ENCODE measurements at regions not wholly inside any gene's neighbourhood (a gene's known extent, or its start where the extent isn't known, plus 50 kb on each side); places are given as distances from the start of the nearest gene placed in this dataset.

- H3K4me3 ChIP-seq (ENCODE audit: low read depth, low read length), result no peak overlapping the region
- no peak for DNase-seq (ENCODE audit: low read depth)
- TF ChIP-seq CTCF (IDR thresholded peaks at IDR 0.05; ENCODE audit: low read depth, low read length, missing control alignments), result no peak
- in situ Hi-C loops (cut with HindIII; ENCODE audit: low sequenced_read_pairs), result no loop called here
Observed at GRCh38 chr4:62487016-62487415, 1286.9 kb downstream of the ADGRL3 start.

- H3K4me3 ChIP-seq (ENCODE audit: low read depth, low read length), result no peak overlapping the region
- TF ChIP-seq CTCF (IDR thresholded peaks at IDR 0.05; ENCODE audit: low read depth, low read length, missing control alignments), result no peak
- in situ Hi-C loops (cut with HindIII; ENCODE audit: low sequenced_read_pairs), result no loop called here
- DNase-seq (ENCODE audit: low read depth), result no peak
Observed at GRCh38 chr4:62484357-62484756, 1284.2 kb downstream of the ADGRL3 start.

GRCh38 chr4:62482355-62482754 lies 1282.2 kb downstream of the ADGRL3 start:
- in situ Hi-C loops (cut with HindIII; ENCODE audit: low sequenced_read_pairs), result no loop called here
- TF ChIP-seq CTCF (IDR thresholded peaks at IDR 0.05; ENCODE audit: low read depth, low read length, missing control alignments), result no peak
- DNase-seq (ENCODE audit: low read depth), result no peak
- H3K4me3 ChIP-seq (ENCODE audit: low read depth, low read length), result no peak overlapping the region

DNA sequence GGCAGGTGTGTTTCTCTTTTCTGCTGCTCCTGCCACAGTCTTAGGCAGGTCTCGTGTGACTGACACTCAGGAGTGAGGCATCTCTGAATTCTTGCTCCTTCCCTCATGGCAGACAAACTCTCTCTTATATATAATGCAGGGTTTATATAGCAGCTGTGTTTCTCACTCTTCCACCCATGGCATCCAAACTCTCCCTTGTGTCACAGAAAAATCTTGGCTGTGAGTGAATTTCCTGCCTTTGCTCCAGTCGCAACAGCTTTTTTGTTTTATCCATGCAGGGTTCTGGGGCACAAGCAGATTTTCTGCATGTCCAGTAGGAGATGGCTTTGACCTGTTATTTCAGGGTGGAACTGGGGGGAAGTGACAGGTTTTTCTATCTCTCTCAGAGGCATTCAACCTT lies 1275.5 kb downstream of the ADGRL3 start:
- TF ChIP-seq CTCF (IDR thresholded peaks at IDR 0.05; ENCODE audit: low read depth, low read length, missing control alignments), result no peak
- H3K4me3 ChIP-seq (ENCODE audit: low read depth, low read length), result no peak overlapping the region
- in situ Hi-C loops (cut with HindIII; ENCODE audit: low sequenced_read_pairs), result no loop called here
- DNase-seq (ENCODE audit: low read depth), result no peak

DNA sequence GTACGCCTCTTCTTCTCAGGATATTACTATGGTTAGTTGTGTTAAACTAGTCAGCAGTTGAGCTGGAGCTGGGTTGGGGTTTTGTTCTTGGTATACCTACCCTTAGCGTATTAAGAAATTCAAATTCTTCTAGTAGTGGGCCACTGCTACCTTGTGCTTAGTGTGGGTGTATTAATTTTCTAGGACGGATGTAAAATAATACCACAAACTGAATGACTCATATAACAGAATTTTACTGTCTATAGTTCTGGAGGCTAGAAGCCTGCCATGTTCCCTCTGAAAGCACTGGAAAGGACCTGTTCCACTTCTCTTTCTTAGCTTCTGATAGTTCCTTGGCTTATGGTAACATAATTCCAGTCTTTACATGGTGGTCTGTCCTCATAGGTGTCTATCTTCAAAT lies 1274.7 kb downstream of the ADGRL3 start:
- no peak overlapping the region for H3K4me3 ChIP-seq (ENCODE audit: low read depth, low read length)
- TF ChIP-seq CTCF (IDR thresholded peaks at IDR 0.05; ENCODE audit: low read depth, low read length, missing control alignments), result no peak
- in situ Hi-C loops (cut with HindIII; ENCODE audit: low sequenced_read_pairs), result no loop called here

DNA sequence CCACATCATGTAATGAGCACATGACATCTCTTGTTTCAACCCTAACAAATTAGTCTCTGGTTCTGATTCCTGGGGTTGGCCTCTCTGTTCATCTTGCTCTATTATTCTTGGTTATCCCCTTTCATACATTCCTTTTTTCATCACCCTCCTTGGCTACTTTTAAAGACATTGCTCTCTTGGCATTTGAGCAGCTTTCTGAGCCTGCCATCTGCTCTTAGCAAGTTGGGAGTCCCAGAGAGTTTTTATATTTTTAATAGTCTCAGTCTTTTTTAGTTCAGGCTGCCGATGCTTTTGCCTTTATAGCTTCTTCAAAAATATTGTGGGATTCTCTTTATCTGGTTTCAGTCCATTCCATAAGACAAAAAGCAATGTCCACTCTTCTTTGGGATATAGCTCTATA lies 1270.9 kb downstream of the ADGRL3 start:
- in situ Hi-C loops (cut with HindIII; ENCODE audit: low sequenced_read_pairs), result no loop called here
- DNase-seq (ENCODE audit: low read depth), result no peak
- no peak overlapping the region for H3K4me3 ChIP-seq (ENCODE audit: low read depth, low read length)
- no peak for TF ChIP-seq CTCF (IDR thresholded peaks at IDR 0.05; ENCODE audit: low read depth, low read length, missing control alignments)

More for the DNA sequence above, 1274.7 kb downstream of the ADGRL3 start:
- DNase-seq (ENCODE audit: low read depth), result no peak
